ENCODE measurements at regions not wholly inside any gene's neighbourhood (a gene's known extent, or its start where the extent isn't known, plus 50 kb on each side); places are given as distances from the start of the nearest gene placed in this dataset.
A peak's percentile ranks its signal among the peaks of the same experiment; 100 is the strongest.
"Not testable (repeated sequence)": the region's sequence is repeated elsewhere in the genome, so short reads cannot be mapped to it uniquely, and the experiment has no call there.

DNA sequence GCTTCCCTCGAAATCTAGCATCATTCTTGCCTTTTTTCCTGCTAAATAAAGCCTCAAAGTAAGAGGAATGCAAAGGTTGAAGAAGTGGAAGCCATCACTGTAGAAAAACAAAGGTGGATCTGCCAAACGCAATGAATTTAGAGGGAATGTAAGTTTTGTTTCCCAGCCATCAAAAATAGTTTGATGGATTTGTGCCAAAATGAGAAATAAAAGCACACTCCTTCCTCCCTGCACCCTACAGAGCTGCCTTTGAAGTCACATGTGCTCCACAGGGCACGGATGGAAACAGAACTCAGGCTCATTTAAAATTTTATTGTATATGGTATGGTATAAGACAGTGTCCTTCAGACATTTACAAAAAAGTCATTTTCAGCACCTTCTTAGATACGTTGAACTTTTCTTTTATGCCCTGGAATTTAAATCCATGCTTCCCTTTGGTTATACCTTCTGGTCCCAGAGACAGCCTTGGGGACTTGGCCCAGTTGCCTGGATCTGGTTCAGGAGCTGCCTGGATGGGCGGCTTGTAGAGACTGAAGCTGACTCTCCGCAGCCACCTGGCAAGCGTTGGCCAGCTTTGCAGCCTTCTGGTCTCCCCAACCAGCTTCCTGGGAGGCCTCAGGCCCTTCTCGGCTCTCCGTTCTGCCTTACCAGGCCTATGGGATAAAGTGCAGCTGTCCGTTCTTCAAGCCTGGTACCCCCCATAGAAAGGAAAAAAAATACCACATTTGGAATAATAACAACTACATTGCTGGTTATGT is 228.5 kb upstream of the NEBL start:
- no peak for DNase-seq

DNA sequence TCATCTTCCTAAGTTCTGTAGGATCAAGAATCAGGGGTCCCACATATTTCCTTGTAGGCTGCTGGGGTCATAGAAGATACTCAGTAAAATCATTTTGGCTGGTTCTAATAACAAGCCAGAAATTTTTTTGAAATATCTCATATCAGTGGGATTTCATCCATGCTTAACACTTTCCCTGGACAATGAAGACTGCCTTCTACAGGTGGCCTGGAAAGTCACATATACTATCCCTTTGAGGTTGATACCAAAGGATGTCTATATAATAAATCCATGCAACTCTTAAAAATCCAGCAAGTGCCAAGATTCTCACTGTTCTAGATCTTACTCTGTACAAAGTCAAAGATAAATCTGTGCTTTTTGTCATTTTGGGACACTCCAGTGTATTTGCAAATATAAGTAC is 225.8 kb upstream of the NEBL start:
- no peak for DNase-seq

DNA sequence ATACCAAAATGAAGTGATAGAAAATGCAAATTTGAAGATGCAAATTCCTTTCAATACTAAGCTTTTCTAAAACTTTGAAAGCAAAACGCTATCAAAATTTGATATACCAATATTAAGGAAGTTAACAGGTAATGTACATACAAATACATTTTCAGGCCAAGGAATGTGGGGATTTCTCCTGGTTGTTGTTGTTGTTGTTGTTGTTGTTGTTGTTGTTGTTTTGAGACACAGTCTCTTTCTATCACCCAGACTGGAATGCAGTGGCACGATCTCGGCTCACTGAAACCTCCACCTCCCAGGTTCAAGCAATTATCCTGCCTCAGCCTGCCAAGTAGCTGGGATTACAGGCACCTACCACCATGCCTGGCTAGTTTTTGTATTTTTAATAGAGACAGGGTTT is 224.7 kb upstream of the NEBL start:
- not testable (repeated sequence) for DNase-seq

DNA sequence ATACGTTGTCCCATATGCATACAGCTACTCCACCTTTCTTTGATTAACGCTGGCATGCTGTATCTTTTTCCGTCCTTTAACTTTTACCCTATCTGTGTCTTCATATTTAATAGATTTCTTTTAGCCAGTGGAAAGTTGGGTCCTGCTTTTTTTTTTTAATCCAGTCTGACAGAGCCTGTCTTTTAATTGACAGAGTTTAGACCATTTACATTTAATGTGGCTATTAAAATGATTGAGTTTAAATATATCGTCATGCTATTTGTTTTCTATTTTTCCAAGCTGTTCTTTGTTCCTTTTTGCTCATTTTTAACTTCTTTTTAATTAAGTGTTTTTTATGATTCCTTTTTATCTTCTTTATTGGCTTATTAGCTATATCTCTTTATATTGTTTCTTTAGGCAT is 217.6 kb upstream of the NEBL start:
- no peak for DNase-seq

DNA sequence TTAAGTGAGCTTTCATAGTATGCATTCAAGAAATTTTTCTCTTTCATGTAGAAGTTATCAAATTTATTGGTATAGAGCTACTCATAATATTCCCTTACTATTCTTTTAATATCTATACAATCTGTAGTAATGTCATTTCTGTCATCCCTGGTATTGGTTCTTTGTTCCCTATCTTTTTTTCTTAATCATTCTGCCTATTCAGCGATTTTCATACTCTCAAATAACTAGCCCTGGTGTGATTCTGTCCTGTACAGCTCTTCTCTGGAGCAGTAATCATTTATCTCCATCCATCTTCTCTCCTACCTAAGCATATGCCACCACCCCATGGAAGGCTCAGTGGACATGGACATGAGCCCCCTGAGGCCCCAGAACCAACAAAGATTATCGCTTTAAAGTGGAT is 213.2 kb upstream of the NEBL start:
- no peak for DNase-seq

DNA sequence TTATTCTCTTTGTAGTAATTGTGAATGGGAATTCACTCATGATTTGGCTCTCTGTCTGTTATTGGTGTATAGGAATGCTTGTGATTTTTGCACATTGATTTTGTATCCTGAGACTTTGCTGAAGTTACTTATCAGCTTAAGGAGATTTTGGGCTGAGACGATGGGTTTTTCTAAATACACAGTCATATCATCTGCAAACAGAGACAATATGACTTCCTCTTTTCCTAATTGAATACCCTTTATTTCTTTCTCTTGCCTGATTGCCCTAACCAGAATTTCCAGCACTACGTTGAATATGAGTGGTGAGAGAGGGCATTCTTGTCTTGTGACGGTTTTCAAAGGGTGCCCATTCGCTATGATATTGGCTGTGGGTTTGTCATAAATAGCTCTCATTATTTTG is 209.8 kb upstream of the NEBL start:
- DNase-seq, result not testable (repeated sequence)

DNA sequence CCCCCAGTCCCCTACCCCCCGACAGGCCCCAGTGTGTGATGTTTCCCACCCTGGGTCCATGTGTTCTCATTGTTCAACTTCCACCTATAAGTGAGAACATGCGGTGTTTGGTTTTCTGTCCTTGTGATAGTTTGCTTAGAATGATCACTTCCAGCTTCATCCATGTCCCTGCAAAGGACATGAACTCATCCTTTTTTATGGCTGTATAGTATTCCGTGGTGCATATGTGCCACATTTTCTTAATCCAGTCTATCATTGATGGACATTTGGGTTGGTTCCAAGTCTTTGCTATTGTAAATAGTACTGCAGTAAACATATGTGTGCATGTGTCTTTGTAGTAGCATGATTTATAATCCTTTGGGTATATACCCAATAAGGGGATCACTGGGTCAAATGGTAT is 208.2 kb upstream of the NEBL start:
- DNase-seq, result not testable (repeated sequence)

DNA sequence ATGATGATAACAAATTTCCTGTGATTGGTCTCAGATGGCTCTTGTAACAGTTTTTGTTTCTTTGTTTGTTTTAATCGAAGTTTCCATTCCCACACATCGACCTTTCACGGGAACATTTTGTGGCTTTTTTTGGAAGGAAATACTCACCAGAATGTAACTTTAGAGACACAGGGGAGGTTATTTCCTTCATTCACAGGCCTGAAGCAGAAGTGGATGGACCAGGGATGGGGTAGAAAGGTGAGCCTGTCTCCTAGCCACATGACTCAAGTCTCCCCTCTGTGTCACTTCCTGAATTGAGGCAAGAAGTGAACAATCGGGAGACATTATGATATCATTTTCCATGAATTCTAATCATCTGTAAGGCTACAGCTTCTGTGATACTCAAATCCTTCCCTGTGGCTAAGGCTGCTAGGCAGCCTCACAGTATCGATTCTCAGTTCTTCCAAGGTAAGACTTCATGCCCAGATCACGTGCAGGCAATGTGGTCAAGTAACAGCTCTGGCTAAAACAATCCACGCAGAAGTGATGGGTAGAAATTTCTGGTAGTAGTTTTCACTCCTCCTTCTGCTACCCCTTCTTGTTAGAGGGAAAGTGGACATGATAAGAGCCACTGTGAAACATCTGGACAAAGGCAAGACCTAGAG is 203.9 kb upstream of the NEBL start:
- DNase-seq, result no peak

DNA sequence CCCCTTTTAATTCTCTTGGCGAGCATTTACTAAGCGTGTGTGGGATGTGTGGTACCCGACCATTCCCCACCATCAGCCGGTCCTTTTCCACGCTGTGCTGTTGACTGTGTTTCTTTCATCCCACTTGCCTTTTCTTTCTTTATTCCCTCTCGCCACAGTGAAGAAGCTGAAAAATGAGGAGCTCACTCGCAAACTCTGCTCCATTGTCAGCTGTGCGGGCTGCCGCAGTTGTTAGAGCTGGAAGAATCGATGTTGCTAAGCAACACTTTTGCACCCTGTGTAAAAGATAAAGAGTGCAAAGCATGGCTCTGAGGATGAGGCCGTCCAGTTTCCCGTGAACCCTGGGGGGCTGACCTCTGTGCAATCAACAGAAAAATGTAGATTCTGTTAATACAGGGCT is 203.1 kb upstream of the NEBL start:
- no peak for DNase-seq

DNA sequence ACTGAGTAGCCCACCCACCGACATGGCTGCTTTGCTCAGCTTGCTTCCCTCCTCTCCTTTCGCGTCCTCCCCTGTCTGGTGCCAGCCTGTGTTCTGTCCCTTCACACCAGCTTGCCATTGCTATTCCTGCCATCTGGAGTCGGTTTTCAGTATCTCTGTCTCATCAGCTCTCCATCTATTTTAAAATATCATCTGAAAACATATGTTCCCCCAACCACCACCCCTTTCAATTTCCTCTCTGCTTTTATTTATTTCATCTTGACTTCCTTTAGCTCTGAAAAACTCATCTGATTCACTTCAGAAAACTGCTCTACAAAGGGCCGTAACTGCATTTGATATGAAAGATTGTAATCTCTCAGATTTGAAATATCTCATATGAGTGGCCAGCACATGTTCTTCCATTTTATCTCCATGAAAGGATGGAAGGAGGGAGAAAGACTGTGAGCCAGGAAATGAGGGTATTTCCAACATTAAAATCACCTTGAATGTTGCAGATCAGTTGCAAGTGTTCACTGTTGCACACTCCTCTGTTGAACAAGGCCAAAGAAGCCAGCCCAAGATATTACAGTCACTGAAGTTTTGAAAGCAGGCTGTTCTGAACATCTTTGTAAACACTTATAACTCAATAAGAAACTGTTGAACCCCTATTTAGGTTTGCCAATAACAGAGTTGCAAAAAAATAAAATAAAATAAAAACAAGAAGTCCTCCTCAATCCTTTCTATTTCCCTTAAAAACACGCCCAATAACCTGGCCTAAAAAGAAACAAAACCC is 202.4 kb upstream of the NEBL start:
- no peak for DNase-seq

DNA sequence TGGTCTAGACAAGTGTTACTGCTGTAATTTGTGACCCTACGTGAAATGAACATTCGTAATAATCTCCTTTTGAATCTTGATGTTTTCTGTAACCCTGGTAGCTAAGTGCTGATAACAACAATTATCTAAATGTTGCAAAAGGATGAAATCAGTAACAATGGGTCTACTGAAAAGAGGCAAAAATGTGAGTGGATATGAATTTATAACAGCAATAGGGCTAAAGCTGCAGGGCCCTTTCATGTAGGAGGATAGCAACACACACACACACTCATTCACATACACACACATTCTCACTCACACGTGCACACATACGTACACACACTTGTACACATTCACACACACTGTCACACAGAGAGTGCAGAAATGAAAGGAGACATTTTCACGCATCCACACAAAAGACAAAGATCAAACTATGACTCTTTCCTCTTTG is 200.8 kb upstream of the NEBL start:
- DNase-seq, result no peak

DNA sequence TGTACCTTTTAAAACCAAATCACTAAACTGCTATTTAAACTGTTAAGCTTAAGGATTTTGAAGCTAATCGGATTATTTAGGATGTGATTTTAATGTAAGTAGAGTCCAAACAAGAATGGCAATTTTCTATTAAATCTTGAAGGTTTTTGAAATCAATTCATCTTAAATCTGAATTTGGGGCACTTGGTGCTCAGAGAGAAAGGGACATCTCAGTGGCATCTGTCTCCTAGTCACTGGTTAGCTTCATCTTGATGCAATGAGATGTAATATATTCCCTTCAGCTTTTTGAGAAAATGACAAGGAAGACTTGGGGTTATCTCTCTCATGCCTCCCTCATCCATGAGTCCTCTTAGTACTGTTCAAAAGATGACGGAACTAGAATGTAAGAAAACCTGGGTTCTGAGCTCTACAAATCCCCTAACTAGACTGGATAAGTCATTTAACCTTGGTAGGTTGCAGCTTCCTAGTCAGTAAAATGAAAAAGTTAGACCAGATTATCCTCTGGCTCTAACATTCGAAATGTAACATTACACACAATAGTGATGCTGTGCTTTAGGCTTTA is 198.5 kb upstream of the NEBL start:
- peak; percentile 19 for DNase-seq

DNA sequence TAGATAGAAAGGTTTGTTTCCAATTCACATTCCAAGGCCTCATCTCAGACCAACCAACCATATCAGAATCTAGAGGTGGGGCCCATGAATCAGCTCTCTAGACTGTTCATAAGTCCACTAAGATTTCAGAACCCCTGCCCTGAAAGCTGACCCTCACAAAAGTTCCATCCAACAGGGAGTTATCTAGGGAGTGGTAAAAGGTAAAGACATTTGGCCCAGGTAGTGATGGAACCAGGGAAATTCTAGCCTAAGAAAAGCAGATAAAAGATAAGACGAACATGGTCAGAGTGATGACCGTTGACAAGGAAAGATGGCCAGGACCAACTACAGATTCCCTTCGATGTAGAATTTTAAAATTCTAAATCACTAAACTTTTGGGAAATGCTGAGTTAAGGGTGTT is 198.0 kb upstream of the NEBL start:
- no peak for DNase-seq

DNA sequence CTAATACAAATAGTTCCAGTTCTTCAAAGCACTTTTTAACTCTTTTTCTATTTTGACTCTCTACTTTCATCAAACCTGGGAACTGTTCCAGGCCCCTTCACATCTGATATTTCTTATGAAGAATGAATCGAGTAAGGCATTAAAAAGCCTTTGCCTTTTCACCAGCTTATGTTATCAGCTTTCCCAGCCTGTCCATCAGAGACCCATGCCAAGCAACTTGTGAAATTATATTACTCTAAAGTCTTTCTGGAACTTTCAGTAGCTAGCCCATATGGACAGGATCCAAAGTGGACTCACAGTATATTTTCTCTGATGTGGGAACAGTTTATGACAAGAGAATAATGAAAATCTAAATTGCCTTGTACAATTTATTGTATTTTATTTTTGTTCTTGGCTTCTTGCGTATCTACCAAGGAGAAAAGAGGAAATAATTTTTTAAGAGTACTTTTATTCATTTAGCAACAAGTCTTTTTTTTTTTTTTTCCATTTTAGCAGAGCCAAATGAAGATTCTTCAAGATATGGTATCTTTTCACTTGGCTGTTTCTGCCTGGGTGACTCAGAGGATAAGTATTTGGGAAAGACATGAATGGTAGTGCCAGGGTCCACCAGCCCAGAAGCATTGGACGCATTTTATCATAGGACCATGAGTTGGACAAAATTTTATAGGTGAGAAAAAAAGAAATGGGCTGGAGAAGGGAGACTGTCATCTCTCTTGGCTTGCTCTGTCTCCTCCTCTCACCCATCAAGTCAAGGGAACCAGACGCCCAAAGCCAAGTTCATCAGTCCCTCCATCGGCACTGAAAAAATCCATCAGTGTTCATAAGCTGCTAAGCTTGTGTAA is 195.8 kb upstream of the NEBL start:
- DNase-seq, result no peak

DNA sequence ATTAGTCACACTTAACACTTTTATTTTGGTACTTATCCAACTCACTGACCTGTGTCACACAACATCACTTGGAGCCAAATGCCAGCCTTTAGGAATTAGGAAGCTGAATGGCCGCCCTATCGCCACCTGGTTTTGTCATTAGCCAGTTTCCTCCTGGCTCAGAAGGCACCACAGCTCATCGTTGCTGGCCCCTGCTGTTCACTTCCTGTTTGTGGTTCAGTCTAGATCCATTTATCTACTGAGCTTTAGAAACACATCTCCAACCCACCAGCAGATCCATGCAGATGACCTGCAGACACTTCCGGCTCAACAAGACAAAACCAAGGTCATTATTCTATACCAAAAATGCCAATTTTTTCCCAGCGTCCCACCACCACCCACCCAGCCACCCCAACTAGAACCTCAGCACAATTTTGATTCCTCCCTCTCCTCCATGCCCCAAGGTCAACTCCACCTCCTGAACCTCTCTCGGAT is 193.5 kb upstream of the NEBL start:
- DNase-seq, result no peak

DNA sequence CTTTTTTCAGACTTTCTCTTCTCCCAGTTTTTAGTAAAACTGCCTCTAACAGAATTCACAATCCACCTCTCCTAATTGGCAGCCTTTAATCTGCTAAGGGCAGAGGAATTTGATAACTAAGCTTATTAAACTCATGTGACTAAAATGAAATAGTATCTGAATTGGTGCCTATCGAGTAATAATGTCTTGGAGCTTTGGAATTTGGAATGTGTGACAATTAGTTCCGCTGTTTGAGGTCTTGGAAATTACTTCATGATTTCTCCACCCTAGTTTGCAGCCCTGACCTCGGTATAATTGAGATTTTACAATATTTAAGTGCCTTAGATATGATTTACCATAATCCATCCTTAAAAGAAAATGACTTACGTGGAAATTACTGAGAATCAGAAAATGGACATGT is 190.4 kb upstream of the NEBL start:
- DNase-seq, result no peak

DNA sequence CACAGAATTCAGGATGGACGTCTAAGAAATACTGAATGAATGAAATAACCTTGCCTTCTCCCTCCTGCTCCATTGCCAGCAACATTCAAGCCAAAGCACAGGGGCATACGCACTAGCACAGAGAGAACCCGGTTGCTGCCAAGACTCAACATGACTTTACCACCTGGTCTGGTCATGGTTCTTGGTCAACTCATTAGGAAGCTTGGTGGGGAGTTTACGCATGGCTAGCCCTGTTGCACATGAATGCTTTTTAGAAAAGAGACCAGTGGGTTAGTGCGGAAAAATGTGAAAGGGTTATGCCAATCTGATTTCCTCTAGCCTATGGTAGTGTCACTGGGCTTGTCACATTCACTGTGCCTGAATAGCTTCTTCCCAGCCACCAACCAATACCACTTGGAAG is 187.6 kb upstream of the NEBL start:
- no peak for DNase-seq

DNA sequence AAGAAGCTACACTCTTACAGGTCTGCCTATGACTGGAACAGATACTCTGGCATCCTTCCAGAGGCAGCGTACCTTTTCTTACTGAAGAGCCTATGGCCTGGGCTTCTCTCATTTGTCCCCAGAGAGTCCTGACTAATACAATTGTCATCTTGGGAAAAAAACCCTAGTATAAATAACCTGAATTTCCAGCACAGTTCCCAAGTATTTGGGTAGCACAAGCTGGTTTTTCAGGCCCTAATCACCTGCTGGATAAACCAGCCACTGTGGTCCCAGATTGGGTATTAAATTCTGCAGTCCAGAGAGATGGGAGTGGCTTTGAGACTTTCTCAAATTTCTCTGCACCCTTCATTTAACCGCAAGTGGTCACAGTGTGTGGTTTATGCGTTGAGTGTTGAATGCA is 186.8 kb upstream of the NEBL start:
- DNase-seq, result no peak

DNA sequence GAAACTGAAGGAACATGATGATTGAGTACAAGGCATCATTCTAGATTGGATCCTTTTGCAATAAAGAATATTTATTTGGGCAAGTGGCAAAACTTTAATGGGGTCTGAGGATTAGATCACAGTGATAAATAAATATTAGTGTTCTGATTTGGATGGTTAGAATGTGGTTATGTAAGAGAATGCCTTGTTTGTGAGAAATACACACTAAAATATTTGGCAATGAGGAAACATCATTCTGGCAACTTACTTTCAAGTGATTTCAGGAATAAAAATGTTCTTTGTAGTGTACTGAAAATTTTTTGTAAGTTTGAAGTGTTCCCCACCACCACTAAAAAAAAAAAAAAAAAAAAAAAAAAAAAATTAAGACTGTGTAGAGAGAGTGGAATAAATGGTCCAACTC is 185.1 kb upstream of the NEBL start:
- DNase-seq, result no peak

DNA sequence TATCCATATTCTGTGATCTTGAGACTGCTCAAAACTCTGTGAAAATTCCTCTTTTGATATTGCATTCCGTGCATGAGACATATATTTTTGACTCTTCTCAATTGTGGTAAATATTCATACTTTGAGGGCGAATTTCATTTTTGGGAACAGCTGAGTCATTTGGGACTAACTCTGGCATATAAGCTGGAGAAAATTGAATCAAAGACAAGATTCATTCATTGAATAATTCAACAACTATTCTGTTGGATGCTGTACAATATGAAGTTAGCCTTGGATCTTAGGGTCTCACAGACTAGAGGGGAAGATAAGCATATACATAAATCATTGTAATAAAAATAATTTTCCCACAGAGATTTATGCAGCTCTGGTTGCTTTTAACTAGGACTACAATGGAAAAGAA is 183.2 kb upstream of the NEBL start:
- DNase-seq, result no peak

DNA sequence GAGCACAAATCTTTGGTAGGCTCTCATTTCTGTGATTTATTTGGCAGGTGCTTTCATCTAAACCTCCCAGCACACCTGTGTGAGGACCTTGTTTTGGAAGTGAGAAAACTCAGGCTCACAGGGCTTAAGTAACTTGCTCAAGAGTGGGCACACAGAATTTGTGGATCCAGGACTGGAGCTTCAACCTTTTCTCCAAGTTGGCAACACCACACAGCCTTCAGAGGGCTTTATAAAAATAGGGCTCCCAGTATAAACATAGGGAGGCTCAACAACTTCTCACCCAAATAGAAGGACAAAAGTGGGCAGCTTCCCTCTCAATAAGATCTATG is 182.2 kb upstream of the NEBL start:
- no peak for DNase-seq

DNA sequence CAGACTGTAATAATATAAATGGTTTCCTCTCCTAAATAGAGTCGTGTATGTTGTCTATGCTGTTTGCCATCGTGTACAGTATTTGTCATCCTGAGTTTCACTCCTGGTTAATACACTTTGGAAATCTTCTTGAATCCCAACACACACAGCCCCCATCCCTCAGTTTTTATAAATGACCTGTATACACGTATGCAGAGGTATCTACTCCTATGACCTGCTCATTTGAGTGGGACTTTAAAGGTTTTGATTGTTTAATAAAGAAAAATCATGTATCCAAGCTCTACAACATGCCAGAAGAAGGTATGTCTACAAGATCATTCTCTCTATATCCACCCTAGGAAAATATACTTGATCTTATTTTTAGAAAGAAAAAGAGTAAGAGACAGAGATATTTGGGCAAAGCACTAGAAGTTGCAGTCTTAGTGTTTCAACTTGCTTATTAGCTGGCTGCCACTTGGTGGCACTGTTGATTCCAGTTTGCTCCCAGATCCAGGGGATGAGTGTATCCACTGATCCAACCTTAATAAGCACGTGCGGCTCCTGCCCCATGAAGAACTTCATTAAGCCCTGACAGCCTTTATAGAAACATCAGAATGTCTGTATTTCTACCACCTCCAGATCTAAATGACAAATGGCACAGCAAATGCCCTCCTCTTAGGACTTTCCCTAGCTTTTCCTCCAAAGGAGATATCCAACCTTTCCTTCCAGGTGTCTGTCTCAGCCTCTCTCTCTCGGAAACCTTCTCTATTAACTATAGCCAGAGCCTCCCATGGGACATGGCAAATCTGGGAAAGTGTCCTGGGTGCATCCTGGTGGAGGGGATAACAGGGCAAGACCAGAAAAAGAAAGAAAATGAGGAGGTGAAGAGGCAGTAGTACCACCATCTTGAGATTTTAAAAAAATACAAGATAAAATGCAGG is 181.6 kb upstream of the NEBL start:
- DNase-seq, result peak; percentile 77
